ENCODE measurements at regions not wholly inside any gene's neighbourhood (a gene's known extent, or its start where the extent isn't known, plus 50 kb on each side); places are given as distances from the start of the nearest gene placed in this dataset.

DNA sequence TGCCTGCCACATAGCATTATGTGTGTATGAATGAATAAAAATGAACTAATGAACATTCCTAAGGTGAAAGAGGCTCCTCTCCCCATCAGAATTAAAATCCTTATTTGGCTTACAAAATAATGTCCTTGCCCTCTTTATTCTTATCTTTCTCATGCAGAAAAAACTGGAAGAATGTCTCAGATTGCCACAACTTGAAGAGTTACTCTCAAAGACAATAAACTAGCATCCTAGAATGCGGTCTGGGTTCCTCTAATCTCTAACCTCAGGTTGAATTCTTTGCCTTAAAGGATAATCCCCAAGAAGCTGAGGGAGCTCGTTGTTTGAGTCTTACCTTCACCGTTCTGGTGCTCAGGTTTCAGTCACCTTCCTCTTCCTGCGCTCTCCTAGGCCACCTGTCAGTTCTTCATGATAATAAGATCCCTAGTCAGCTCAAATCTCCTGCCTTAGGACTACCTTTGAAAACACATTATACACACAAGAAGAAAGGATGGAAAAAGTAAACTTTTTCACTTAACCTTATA lies 147.1 kb downstream of the PHLDA1 start:
- Histone ChIP-seq H3K9ac (ENCODE audit: insufficient read depth, low read depth, low read length) (no peak overlapping the region), H3K4me1 (ENCODE audit: insufficient read depth, low read length) (peaks cover 21% of the 10 kb centered on the region), H3K4me3 (replicated peaks in 1 of 3; ENCODE audit: insufficient read depth in 1 of 3, low read depth in 2 of 3, low read length in 3 of 3) (no peak overlapping the region), H3K9me3 (ENCODE audit: low read length) (no peaks in the 10 kb centered on the region), H4K20me1 (ENCODE audit: insufficient read depth, low read length) (no peaks in the 10 kb centered on the region), H2AFZ (ENCODE audit: low read length) (no peak overlapping the region), H3K27ac (ENCODE audit: extremely low read length, insufficient read depth, low read length) (no peak overlapping the region), H3K36me3 (replicated peaks in 1 of 2; ENCODE audit: control insufficient read depth in 1 of 2, insufficient read depth in 2 of 2, low read length in 2 of 2) (no peaks in the 10 kb centered on the region), H3K79me2 (ENCODE audit: insufficient read depth, low read length) (no peaks in the 10 kb centered on the region), H3K4me2 (ENCODE audit: low read depth, low read length) (no peak overlapping the region), H3K27me3 (ENCODE audit: control insufficient read depth in 1 of 2, insufficient read depth in 2 of 2, low read length in 2 of 2) (no peaks in the 10 kb centered on the region)
- POLR2A ChIA-PET = no interaction called here
- intact Hi-C loops (cut with micrococcal nuclease; ENCODE audit: unreplicated experiment) (no loop called here), in situ Hi-C loops (cut with HindIII; ENCODE audit: extremely low pct_ligation_motif_present, low pct_unique_long_range_greater_than_20kb) (no loop called here)
- CTCF ChIA-PET (ENCODE audit: low intra/inter-chr PET ratio, low total read pairs) = no interaction called here
- 88% methylated on average over 4 of the region's 4 CpGs for WGBS (ENCODE audit: low lambda C conversion rate)
- no peak for DNase-seq (ENCODE audit: low spot score)
- BruUV-seq (replicated peaks) = no TSS peak
- no peak for ATAC-seq
- no peak for FAIRE-seq
- TF ChIP-seq KLF15 (CRISPR knock-in tag; IDR thresholded peaks at IDR 0.05; ENCODE audit: borderline replicate concordance) (no peak), HOXA5 (CRISPR knock-in tag; IDR thresholded peaks at IDR 0.05) (no peak), HNF4G (IDR thresholded peaks at IDR 0.05; ENCODE audit: borderline replicate concordance, low read depth, low read length) (no peak), HNF4G (CRISPR knock-in tag; IDR thresholded peaks at IDR 0.05; ENCODE audit: borderline replicate concordance, low read depth) (no peak), GTF2F1 (IDR thresholded peaks at IDR 0.05; ENCODE audit: low read length) (no peak), ZNF713 (CRISPR knock-in tag; IDR thresholded peaks at IDR 0.05) (no peak), AKAP8 (CRISPR knock-in tag; IDR thresholded peaks at IDR 0.05) (no peak), HDAC2 (CRISPR knock-in tag; IDR thresholded peaks at IDR 0.05) (no peak), ESRRA (CRISPR knock-in tag; IDR thresholded peaks at IDR 0.05; ENCODE audit: low read depth) (no peak), ERF (CRISPR knock-in tag; IDR thresholded peaks at IDR 0.05) (no peak), RXRB (CRISPR knock-in tag; IDR thresholded peaks at IDR 0.05; ENCODE audit: borderline replicate concordance) (no peak)
- TF ChIP-seq, protein P1, sequence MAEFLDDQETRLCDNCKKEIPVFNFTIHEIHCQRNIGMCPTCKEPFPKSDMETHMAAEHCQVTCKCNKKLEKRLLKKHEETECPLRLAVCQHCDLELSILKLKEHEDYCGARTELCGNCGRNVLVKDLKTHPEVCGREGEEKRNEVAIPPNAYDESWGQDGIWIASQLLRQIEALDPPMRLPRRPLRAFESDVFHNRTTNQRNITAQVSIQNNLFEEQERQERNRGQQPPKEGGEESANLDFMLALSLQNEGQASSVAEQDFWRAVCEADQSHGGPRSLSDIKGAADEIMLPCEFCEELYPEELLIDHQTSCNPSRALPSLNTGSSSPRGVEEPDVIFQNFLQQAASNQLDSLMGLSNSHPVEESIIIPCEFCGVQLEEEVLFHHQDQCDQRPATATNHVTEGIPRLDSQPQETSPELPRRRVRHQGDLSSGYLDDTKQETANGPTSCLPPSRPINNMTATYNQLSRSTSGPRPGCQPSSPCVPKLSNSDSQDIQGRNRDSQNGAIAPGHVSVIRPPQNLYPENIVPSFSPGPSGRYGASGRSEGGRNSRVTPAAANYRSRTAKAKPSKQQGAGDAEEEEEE (CRISPR knock-in tag; IDR thresholded peaks at IDR 0.05; ENCODE audit: borderline replicate concordance) = no peak
- TF ChIP-seq, protein P2, sequence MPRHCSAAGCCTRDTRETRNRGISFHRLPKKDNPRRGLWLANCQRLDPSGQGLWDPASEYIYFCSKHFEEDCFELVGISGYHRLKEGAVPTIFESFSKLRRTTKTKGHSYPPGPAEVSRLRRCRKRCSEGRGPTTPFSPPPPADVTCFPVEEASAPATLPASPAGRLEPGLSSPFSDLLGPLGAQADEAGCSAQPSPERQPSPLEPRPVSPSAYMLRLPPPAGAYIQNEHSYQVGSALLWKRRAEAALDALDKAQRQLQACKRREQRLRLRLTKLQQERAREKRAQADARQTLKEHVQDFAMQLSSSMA (CRISPR knock-in tag; IDR thresholded peaks at IDR 0.05) = no peak
- TF ChIP-seq, protein P3, sequence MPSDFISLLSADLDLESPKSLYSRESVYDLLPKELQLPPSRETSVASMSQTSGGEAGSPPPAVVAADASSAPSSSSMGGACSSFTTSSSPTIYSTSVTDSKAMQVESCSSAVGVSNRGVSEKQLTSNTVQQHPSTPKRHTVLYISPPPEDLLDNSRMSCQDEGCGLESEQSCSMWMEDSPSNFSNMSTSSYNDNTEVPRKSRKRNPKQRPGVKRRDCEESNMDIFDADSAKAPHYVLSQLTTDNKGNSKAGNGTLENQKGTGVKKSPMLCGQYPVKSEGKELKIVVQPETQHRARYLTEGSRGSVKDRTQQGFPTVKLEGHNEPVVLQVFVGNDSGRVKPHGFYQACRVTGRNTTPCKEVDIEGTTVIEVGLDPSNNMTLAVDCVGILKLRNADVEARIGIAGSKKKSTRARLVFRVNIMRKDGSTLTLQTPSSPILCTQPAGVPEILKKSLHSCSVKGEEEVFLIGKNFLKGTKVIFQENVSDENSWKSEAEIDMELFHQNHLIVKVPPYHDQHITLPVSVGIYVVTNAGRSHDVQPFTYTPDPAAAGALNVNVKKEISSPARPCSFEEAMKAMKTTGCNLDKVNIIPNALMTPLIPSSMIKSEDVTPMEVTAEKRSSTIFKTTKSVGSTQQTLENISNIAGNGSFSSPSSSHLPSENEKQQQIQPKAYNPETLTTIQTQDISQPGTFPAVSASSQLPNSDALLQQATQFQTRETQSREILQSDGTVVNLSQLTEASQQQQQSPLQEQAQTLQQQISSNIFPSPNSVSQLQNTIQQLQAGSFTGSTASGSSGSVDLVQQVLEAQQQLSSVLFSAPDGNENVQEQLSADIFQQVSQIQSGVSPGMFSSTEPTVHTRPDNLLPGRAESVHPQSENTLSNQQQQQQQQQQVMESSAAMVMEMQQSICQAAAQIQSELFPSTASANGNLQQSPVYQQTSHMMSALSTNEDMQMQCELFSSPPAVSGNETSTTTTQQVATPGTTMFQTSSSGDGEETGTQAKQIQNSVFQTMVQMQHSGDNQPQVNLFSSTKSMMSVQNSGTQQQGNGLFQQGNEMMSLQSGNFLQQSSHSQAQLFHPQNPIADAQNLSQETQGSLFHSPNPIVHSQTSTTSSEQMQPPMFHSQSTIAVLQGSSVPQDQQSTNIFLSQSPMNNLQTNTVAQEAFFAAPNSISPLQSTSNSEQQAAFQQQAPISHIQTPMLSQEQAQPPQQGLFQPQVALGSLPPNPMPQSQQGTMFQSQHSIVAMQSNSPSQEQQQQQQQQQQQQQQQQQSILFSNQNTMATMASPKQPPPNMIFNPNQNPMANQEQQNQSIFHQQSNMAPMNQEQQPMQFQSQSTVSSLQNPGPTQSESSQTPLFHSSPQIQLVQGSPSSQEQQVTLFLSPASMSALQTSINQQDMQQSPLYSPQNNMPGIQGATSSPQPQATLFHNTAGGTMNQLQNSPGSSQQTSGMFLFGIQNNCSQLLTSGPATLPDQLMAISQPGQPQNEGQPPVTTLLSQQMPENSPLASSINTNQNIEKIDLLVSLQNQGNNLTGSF (CRISPR knock-in tag; IDR thresholded peaks at IDR 0.05) = no peak
- TF ChIP-seq, protein P4, sequence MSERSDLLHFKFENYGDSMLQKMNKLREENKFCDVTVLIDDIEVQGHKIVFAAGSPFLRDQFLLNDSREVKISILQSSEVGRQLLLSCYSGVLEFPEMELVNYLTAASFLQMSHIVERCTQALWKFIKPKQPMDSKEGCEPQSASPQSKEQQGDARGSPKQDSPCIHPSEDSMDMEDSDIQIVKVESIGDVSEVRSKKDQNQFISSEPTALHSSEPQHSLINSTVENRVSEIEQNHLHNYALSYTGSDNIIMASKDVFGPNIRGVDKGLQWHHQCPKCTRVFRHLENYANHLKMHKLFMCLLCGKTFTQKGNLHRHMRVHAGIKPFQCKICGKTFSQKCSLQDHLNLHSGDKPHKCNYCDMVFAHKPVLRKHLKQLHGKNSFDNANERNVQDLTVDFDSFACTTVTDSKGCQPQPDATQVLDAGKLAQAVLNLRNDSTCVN (CRISPR knock-in tag; IDR thresholded peaks at IDR 0.05; ENCODE audit: borderline replicate concordance) = no peak
- TF ChIP-seq, protein P5, sequence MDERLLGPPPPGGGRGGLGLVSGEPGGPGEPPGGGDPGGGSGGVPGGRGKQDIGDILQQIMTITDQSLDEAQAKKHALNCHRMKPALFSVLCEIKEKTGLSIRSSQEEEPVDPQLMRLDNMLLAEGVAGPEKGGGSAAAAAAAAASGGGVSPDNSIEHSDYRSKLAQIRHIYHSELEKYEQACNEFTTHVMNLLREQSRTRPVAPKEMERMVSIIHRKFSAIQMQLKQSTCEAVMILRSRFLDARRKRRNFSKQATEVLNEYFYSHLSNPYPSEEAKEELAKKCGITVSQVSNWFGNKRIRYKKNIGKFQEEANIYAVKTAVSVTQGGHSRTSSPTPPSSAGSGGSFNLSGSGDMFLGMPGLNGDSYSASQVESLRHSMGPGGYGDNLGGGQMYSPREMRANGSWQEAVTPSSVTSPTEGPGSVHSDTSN (CRISPR knock-in tag; IDR thresholded peaks at IDR 0.05) = no peak
